SIG-M5 (cell line): ENCODE measurements at regions not wholly inside any gene's neighbourhood (a gene's known extent, or its start where the extent isn't known, plus 50 kb on each side); places are given as distances from the start of the nearest gene placed in this dataset.
"Not testable (repeated sequence)": the region's sequence is repeated elsewhere in the genome, so short reads cannot be mapped to it uniquely, and the experiment has no call there.

Source experiments
- DNase-seq: peaks from one replicate; lab custom pipeline; 2025; lab: John Stamatoyannopoulos, UW

DNA sequence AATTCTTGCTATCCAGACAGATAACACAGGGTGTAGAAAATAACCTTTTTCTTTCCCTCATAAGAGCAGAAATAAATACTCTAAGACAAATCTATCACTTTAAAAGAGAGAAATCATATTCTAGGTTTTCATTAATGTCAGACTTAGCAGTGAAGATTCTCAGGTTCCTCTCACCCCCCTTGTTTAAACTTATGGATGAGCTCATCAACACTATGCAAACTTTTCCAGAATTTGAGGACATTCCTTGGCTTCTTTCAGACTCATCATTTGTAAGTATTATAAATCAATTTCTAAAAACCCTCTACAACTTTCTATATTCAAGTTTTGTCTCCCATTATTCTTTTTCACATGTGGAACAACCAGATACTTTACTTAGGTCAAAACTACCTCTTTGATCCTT lies 374.9 kb upstream of the TRPC7 start:
- DNase-seq, result no peak

DNA sequence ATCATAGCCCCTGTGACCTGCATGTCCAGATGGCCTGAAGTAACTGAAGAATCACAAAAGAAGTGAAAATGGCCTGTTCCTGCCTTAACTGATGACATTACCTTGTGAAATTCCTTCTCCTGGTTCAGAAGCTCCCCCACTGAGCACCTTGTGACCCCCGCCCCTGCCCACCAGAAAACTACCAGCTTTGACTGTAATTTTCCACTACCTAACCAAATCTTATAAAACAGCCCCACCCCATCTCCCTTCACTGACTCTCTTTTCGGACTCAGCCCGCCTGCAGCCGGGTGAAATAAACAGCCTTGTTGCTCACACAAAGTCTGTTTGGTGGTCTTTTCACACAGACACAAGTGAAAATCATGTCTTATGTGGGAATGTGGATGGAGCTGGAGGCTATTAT lies 373.9 kb upstream of the TRPC7 start:
- not testable (repeated sequence) for DNase-seq

DNA sequence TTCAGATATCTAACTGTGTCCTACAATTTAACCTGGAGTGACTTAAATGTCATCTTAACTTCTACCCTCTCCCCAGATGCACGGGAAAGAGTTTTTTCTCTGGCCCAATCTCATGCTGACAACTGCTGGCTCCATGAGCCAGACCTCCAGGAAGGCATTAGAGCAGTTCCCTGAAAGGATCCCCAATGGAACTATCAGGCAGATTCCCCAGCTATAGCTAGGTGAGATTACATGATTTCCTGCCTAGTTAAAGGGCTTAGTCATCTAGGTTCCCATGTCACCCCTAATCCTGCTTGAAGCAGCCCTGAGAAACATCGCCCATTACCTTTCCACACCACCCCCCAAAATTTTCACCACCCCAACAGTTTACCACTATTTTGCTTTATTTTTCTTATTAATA lies 373.5 kb upstream of the TRPC7 start:
- DNase-seq, result no peak

GRCh38 chr5:136736021-136736420 lies 370.7 kb upstream of the TRPC7 start:
- DNase-seq, result no peak

- not testable (repeated sequence) for DNase-seq
Measured at GRCh38 chr5:136735611-136736010, 370.3 kb upstream of the TRPC7 start.

DNA sequence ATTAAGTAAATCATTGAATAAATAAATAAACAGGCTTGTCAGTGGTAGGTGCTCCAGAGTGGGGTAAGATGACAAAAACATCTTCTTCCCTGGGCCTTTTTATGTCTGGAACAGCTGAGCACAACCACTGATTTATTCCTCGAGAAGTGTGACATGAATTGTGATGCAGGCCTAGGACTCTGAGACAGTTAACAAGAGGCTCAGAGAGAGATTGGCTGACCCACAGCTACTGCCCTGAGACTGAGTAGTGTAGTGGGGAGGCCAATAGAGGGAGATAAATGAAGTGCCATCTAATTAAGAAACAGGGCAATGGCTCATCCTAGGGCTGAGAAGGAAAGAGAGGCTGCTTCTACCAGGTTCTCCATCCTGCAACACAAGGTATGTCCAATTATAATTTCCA lies 369.3 kb upstream of the TRPC7 start:
- DNase-seq, result no peak

DNA sequence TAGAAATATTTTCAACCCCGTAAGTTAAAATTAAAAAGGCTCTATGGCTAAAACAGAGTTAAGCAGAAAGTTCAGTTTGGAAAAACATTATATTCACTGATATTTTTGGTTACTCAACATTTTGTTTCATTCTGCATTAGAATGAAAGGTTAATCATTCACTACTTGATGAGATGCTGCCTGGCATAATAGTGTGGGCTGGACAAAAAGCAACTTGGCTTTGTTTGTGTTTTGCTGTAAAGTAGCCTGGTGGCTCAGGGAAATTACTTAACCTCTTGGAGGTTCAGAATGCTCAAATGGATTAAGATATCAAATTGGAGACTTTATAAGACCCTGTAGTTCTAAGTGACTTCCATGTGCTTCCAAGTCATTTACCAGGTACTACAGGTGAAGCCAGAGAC lies 367.4 kb upstream of the TRPC7 start:
- DNase-seq, result no peak

- no peak for DNase-seq
Measured at GRCh38 chr5:136731241-136731900, 366.0 kb upstream of the TRPC7 start.

- DNase-seq, result no peak
Measured at GRCh38 chr5:136730426-136730825, 365.1 kb upstream of the TRPC7 start.

- DNase-seq, result no peak
Measured at GRCh38 chr5:136729901-136730355, 364.6 kb upstream of the TRPC7 start.

- DNase-seq, result no peak
Measured at GRCh38 chr5:136726506-136726905, 361.2 kb upstream of the TRPC7 start.

- DNase-seq, result no peak
Measured at GRCh38 chr5:136724161-136724560, 358.8 kb upstream of the TRPC7 start.

GRCh38 chr5:136722581-136722980 lies 357.2 kb upstream of the TRPC7 start:
- DNase-seq, result no peak

GRCh38 chr5:136722086-136722485 lies 356.7 kb upstream of the TRPC7 start:
- no peak for DNase-seq

- no peak for DNase-seq
Measured at GRCh38 chr5:136720674-136721073, 355.3 kb upstream of the TRPC7 start.

GRCh38 chr5:136717917-136718316 lies 352.6 kb upstream of the TRPC7 start:
- DNase-seq, result no peak

- DNase-seq, result no peak
Measured at GRCh38 chr5:136714286-136714685, 348.9 kb upstream of the TRPC7 start.

- no peak for DNase-seq
Measured at GRCh38 chr5:136712628-136713027, 347.3 kb upstream of the TRPC7 start.

- no peak for DNase-seq
Measured at GRCh38 chr5:136710834-136711233, 345.5 kb upstream of the TRPC7 start.

DNA sequence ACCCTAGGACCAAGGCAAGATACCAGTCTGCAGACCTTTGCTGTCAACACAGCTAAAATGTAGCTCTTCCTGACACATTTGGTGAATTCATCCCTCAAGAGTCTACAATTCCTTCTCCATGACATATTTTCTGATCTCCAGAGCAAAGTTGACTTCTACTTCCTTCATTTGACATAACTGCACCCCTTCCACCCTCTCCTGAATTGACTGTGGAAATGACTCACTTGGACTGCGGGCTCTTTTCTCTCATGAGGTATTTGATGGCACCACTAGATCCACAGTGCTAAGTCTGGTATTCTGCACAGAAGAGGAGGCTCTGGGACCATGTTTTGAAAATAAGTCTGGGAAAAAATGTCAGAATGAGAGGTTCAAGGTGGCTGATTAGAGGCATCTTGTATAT lies 338.4 kb upstream of the TRPC7 start:
- DNase-seq, result no peak

- no peak for DNase-seq
Measured at GRCh38 chr5:136703036-136703435, 337.7 kb upstream of the TRPC7 start.

DNA sequence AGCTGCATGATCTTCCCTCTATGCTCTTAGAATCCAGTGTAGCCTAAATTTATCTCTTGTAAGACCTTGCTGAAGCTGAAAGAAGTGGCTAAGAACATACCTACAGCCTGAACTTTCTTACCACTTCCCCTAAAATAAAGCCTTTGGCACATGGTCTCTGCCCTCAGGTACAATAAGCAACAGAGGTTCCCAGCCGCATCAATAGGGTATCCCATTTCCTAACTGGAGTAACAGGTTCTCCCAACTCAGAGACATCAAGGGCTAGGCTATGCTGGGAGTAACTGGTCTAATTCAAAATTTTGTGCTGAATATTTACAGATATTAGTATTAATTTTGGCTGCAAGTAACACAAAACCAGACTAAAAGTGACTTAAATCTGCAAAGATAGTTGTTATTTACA lies 335.8 kb upstream of the TRPC7 start:
- DNase-seq, result no peak

GRCh38 chr5:136699651-136700050 lies 334.3 kb upstream of the TRPC7 start:
- DNase-seq, result no peak

GRCh38 chr5:136698970-136699369 lies 333.6 kb upstream of the TRPC7 start:
- no peak for DNase-seq
